ENCODE measurements at regions not wholly inside any gene's neighbourhood (a gene's known extent, or its start where the extent isn't known, plus 50 kb on each side); places are given as distances from the start of the nearest gene placed in this dataset.

GRCh38 chr14:61185534-61185933 is 95.6 kb downstream of the TMEM30B start:
- Histone ChIP-seq H3K36me3 (ENCODE audit: control insufficient read depth in 4 of 4, insufficient read depth in 3 of 4, low read depth in 1 of 4, low read length in 3 of 4) (no peaks in the 10 kb centered on the region), H3K9me3 (ENCODE audit: control insufficient read depth in 4 of 4, low read length in 3 of 4) (no peaks in the 10 kb centered on the region), H3K4me1 (ENCODE audit: control insufficient read depth in 4 of 4, insufficient read depth in 4 of 4, low read length in 3 of 4) (peaks cover 0 to 5% (median 4%) of the 10 kb centered on the region in 4 donors), H3K27ac (ENCODE audit: low read depth in 1 of 2, low read length in 2 of 2) (no peak overlapping the region), H3K9ac (ENCODE audit: low read depth in 1 of 2, low read length in 2 of 2) (no peak overlapping the region), H3K4me3 (ENCODE audit: low read depth in 1 of 3, low read length in 3 of 3) (no peak overlapping the region), H3K27me3 (ENCODE audit: control insufficient read depth in 4 of 4, insufficient read depth in 4 of 4, low read length in 3 of 4) (no peaks in the 10 kb centered on the region)
- no peak for TF ChIP-seq YY1 (IDR thresholded peaks at IDR 0.05)
- no peak for TF ChIP-seq REST (IDR thresholded peaks at IDR 0.05)
- WGBS, result 49% methylated on average over 2 of the region's 2 CpGs
- no peak for DNase-seq (ENCODE audit: low spot score)

GRCh38 chr14:61184112-61184511 is 97.0 kb downstream of the TMEM30B start:
- Histone ChIP-seq H3K27ac (ENCODE audit: low read depth in 1 of 2, low read length in 2 of 2) (no peak overlapping the region), H3K27me3 (ENCODE audit: control insufficient read depth in 4 of 4, insufficient read depth in 4 of 4, low read length in 3 of 4) (no peaks in the 10 kb centered on the region), H3K9me3 (ENCODE audit: control insufficient read depth in 4 of 4, low read length in 3 of 4) (no peaks in the 10 kb centered on the region), H3K36me3 (ENCODE audit: control insufficient read depth in 4 of 4, insufficient read depth in 3 of 4, low read depth in 1 of 4, low read length in 3 of 4) (no peaks in the 10 kb centered on the region), H3K4me3 (ENCODE audit: low read depth in 1 of 3, low read length in 3 of 3) (no peak overlapping the region), H3K9ac (ENCODE audit: low read depth in 1 of 2, low read length in 2 of 2) (no peak overlapping the region), H3K4me1 (ENCODE audit: control insufficient read depth in 4 of 4, insufficient read depth in 4 of 4, low read length in 3 of 4) (peaks cover 0 to 4% (median under 1%) of the 10 kb centered on the region in 4 donors)
- TF ChIP-seq ZBTB33 (IDR thresholded peaks at IDR 0.05), result no peak
- TF ChIP-seq JUND (IDR thresholded peaks at IDR 0.05), result no peak
- no peak for TF ChIP-seq YY1 (IDR thresholded peaks at IDR 0.05)
- no peak for TF ChIP-seq FOXA2 (IDR thresholded peaks at IDR 0.05)
- TF ChIP-seq HNF4A (conservative IDR thresholded peaks at IDR 0.05), result no peak
- TF ChIP-seq NR2F2 (IDR thresholded peaks at IDR 0.05), result no peak
- DNase-seq (ENCODE audit: low spot score), result no peak
- 90% methylated on average over 2 of the region's 2 CpGs for WGBS

GRCh38 chr14:61183196-61183885 is 97.8 kb downstream of the TMEM30B start:
- Histone ChIP-seq H3K4me3 (ENCODE audit: low read depth in 1 of 3, low read length in 3 of 3) (no peak overlapping the region), H3K9ac (ENCODE audit: low read depth in 1 of 2, low read length in 2 of 2) (no peak overlapping the region)

More at GRCh38 chr14:61183196-61183885, 97.8 kb downstream of the TMEM30B start:
- Histone ChIP-seq H3K27ac (ENCODE audit: low read depth in 1 of 2, low read length in 2 of 2) (no peak overlapping the region), H3K36me3 (ENCODE audit: control insufficient read depth in 4 of 4, insufficient read depth in 3 of 4, low read depth in 1 of 4, low read length in 3 of 4) (no peaks in the 10 kb centered on the region), H3K4me1 (ENCODE audit: control insufficient read depth in 4 of 4, insufficient read depth in 4 of 4, low read length in 3 of 4) (no peaks in the 10 kb centered on the region), H3K9me3 (ENCODE audit: control insufficient read depth in 4 of 4, low read length in 3 of 4) (no peaks in the 10 kb centered on the region), H3K27me3 (ENCODE audit: control insufficient read depth in 4 of 4, insufficient read depth in 4 of 4, low read length in 3 of 4) (no peaks in the 10 kb centered on the region)
- TF ChIP-seq NR2F2 (IDR thresholded peaks at IDR 0.05), result no peak
- TF ChIP-seq HNF4G (IDR thresholded peaks at IDR 0.05), result no peak
- no peak for TF ChIP-seq TAF1 (conservative IDR thresholded peaks at IDR 0.05)
- no peak for DNase-seq (ENCODE audit: low spot score)
- 34% methylated on average over 6 of the region's 6 CpGs for WGBS

Measured in liver (tissue), 7 donors.